ENCODE measurements at regions not wholly inside any gene's neighbourhood (a gene's known extent, or its start where the extent isn't known, plus 50 kb on each side); places are given as distances from the start of the nearest gene placed in this dataset.
"Not testable (repeated sequence)": the region's sequence is repeated elsewhere in the genome, so short reads cannot be mapped to it uniquely, and the experiment has no call there.

DNA sequence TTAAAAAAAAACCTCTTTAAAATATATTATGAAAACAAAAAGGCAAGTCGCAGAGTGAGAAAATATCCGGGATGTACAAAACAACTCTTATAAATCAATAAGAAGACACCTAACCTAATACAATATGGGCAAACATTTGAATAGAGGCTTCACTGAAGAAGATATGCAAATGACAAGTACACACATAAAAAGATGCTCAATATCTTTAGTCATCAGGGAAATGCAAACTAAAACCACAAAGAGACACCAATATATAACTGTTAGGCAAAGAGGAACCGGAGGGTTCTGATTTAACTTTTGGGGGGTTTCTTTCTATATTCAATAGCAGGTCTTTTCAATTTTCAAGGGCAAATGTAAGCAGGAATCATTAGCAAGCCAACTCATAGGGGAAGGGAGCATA is 480.7 kb upstream of the SPTLC3 start:
- TF ChIP-seq CTCF (IDR thresholded peaks at IDR 0.05; ENCODE audit: extremely low read depth, missing control alignments), result no peak

DNA sequence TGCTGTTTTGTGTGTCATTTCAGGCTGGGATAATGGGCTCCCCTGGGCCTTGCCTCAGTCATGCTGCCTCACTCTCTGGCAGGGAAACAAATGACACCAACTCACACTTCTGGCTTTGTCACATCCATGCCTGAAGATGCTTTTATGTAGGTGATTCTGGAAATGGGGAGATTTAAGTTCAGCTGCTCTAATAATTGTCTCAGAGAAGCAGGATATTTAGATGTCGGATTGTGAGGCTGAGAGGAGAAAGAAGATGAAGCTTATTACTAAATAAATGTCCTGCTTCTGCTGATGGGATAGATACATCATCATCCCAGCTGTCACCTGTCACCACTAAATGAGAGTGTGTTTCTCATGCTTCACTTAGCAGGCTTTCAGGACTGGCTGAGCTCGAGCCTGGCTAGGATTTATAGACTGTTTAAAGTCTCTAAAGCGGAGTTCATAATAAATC is 480.2 kb upstream of the SPTLC3 start:
- no peak for TF ChIP-seq CTCF (IDR thresholded peaks at IDR 0.05; ENCODE audit: extremely low read depth, missing control alignments)
- DNase-seq (ENCODE audit: low spot score), result no peak

More for the DNA sequence above, 480.7 kb upstream of the SPTLC3 start:
- DNase-seq (ENCODE audit: low spot score), result no peak

- no peak for TF ChIP-seq CTCF (IDR thresholded peaks at IDR 0.05; ENCODE audit: extremely low read depth, missing control alignments)
- no peak for DNase-seq (ENCODE audit: low spot score)
These were observed 477.1 kb upstream of the SPTLC3 start for GRCh38 chr20:12531626-12532025.

GRCh38 chr20:12535316-12535715 is 473.5 kb upstream of the SPTLC3 start:
- DNase-seq (ENCODE audit: low spot score), result no peak

DNA sequence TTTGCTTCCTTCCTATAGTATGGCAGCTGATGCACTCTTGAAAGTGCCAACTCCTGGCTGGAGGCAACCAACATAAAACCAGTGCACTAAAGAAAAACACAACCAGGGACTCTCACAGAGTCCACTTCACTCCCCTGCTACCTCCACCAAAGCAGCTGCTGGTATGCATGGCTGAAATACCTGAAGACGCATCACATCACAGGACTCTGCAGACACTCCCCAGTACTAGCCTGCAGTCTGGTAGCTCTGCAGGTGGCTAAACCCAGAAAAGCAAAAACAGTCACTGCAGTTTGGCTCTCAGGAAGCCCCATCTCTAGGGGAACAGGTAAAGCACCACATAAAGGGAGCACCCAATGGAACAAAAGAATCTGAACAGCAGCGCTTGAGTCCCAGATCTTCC is 473.0 kb upstream of the SPTLC3 start:
- no peak for TF ChIP-seq CTCF (IDR thresholded peaks at IDR 0.05; ENCODE audit: extremely low read depth, missing control alignments)
- no peak for DNase-seq (ENCODE audit: low spot score)

More at GRCh38 chr20:12535316-12535715, 473.5 kb upstream of the SPTLC3 start:
- no peak for TF ChIP-seq CTCF (IDR thresholded peaks at IDR 0.05; ENCODE audit: extremely low read depth, missing control alignments)

DNA sequence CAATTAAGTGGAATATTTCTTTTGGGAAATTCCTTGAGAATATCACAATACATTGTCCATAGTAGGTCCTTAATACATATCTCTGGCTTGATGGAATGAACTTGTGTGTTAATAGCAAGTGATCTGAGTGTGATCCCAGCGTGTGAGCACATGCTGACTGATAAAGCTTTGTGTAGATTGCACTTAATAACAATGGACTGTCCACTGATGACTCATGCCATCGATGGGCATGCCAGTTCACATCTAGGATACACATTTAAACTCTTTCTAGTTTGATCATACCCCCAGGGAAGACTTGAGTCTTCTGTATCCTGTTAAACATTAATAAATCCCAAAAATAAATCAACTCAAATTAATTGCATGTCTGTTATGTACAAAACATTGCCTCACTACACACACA is 454.3 kb upstream of the SPTLC3 start:
- no peak for DNase-seq (ENCODE audit: low spot score)
- no peak for TF ChIP-seq CTCF (IDR thresholded peaks at IDR 0.05; ENCODE audit: extremely low read depth, missing control alignments)

DNA sequence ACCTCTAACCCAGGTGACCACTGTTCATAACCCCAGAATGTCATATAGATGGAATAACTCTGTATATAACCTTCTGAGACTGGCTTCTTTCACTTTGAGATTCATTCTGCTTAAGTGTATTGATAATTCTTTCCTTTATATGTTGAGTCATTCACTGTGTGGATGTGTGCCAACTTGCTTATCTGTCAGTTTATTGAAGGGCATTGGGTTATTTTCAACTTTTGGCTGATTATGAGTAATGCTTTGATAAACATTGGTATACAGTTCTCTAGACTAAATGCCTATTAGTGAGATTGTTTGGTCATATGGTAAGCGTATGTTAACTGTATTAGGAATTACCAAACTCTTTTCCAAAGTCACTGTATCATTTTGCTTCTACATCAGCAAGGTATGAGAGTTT is 453.4 kb upstream of the SPTLC3 start:
- TF ChIP-seq CTCF (IDR thresholded peaks at IDR 0.05; ENCODE audit: extremely low read depth, missing control alignments), result no peak
- no peak for DNase-seq (ENCODE audit: low spot score)

- DNase-seq (ENCODE audit: low spot score), result not testable (repeated sequence)
These were observed 452.9 kb upstream of the SPTLC3 start for GRCh38 chr20:12555849-12556248.

Data from GM20000 (cell line).